ENCODE measurements at regions not wholly inside any gene's neighbourhood (a gene's known extent, or its start where the extent isn't known, plus 50 kb on each side); places are given as distances from the start of the nearest gene placed in this dataset.

- DNase-seq (ENCODE audit: insufficient read length, low spot score): no peak
- FAIRE-seq: no peak
- no peak for TF ChIP-seq CTCF (IDR thresholded peaks at IDR 0.05; ENCODE audit: insufficient read depth, missing control alignments)
Measured at GRCh38 chr18:24995056-24995455, 356.9 kb downstream of the ZNF521 start.

- no peak for DNase-seq (ENCODE audit: insufficient read length, low spot score)
- TF ChIP-seq CTCF (IDR thresholded peaks at IDR 0.05; ENCODE audit: insufficient read depth, missing control alignments): no peak
- FAIRE-seq: no peak
Measured at GRCh38 chr18:24995755-24996154, 356.2 kb downstream of the ZNF521 start.

- no peak for DNase-seq (ENCODE audit: insufficient read length, low spot score)
- no peak for FAIRE-seq
- no peak for TF ChIP-seq CTCF (IDR thresholded peaks at IDR 0.05; ENCODE audit: insufficient read depth, missing control alignments)
Measured at GRCh38 chr18:24999650-25000267, 352.2 kb downstream of the ZNF521 start.

GRCh38 chr18:25001803-25002202 lies 350.2 kb downstream of the ZNF521 start:
- no peak for TF ChIP-seq CTCF (IDR thresholded peaks at IDR 0.05; ENCODE audit: insufficient read depth, missing control alignments)
- FAIRE-seq: no peak
- DNase-seq (ENCODE audit: insufficient read length, low spot score): no peak

GRCh38 chr18:25005541-25006403 lies 346.2 kb downstream of the ZNF521 start:
- FAIRE-seq: no peak
- no peak for TF ChIP-seq CTCF (IDR thresholded peaks at IDR 0.05; ENCODE audit: insufficient read depth, missing control alignments)

GRCh38 chr18:25010623-25011374 lies 341.2 kb downstream of the ZNF521 start:
- no peak for TF ChIP-seq CTCF (IDR thresholded peaks at IDR 0.05; ENCODE audit: insufficient read depth, missing control alignments)
- no peak for FAIRE-seq
- no peak for DNase-seq (ENCODE audit: insufficient read length, low spot score)

More at GRCh38 chr18:25005541-25006403, 346.2 kb downstream of the ZNF521 start:
- no peak for DNase-seq (ENCODE audit: insufficient read length, low spot score)

All from D721Med (cell line).